GM10248 (cell line): ENCODE measurements at regions not wholly inside any gene's neighbourhood (a gene's known extent, or its start where the extent isn't known, plus 50 kb on each side); places are given as distances from the start of the nearest gene placed in this dataset.

ENCODE experiments used
- CTCF ChIA-PET: fragments of 300-600 bp; sonication (Branson Sonifier 250); formaldehyde crosslinking; extraction: SDS; loops from one replicate; lab custom pipeline; 2021; ENCODE audit warnings: antibody characterized with exemption; lab: Yijun Ruan, JAX
- POLR2A ChIA-PET: fragments of 350-650 bp; sonication (Branson Sonifier 250); formaldehyde crosslinking; extraction: SDS; loops from one replicate; lab custom pipeline; 2020; ENCODE audit warnings: antibody characterized with exemption; lab: Yijun Ruan, JAX
- DNase-seq: peaks from one replicate; pipeline ENCODE4 v3.0.0; 2012; ENCODE audit errors: extremely low spot score
- CTCF ChIP-seq: IDR thresholded peaks from 2 replicates; pipeline ENCODE4 v1.5.1; 2012; ENCODE audit warnings: mild to moderate bottlenecking, low read depth; ENCODE audit errors: extremely low read depth, missing control alignments, control extremely low read depth

DNA sequence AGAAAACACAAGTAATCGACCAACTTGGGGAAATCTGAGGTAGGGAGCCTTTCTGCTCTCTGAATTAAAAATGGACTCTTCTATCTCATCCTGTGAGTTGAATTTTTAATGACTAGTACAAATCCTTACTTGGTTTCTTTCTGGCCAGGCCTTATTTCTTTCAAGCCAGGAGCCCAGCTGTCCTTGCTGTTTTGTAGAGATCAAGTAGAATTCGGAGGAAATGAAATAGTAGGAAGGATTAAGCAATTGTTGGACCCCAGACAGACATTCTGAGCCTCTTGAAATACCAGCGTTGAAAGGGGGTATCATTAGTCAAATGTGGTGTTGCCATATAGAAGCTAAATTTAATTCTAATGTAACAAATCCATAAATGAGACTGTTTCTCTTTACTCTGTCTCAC, 53.7 kb upstream of the SMIM15 start:
- no peak for DNase-seq
- TF ChIP-seq CTCF, result no peak
- ChIA-PET CTCF (interaction anchor here (1.1 to 1.3 kb wide), 3 partner anchors 10 to 15 kb away, joined by 3 read pairs; no protein-coding TSS in a partner anchor), POLR2A (no interaction called here)

- CTCF ChIA-PET, result interaction anchor here (0.8 to 2.3 kb wide), 7 partner anchors 9 to 15 kb away, joined by 3 to 8 read pairs (median 3); no protein-coding TSS in a partner anchor
- no peak for DNase-seq
- TF ChIP-seq CTCF, result no peak
- POLR2A ChIA-PET, result no interaction called here
These were observed 54.5 kb upstream of the SMIM15 start for GRCh38 chr5:61216741-61217140.

DNA sequence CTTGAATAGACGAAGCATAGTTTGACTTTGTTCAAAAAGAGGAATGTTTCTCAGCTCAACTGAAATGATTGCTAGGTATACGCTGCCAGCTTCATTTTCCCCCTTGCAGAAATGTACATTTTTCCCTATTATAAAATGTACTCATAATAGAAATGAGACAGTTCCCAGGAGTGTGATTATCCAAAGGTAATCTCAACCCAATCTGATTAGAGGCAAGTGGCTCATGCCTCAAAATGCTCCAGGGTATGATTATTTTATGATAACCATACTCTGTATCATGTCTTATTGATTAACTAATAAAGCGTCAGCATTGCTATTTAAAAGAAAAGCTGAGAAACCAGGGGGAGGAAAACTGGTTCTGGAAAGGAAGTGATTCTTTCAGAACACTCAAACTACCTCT, 54.9 kb upstream of the SMIM15 start:
- ChIA-PET CTCF (interaction anchor here (0.8 to 2.3 kb wide), 7 partner anchors 9 to 17 kb away, joined by 3 to 8 read pairs (median 3); no protein-coding TSS in a partner anchor), POLR2A (no interaction called here)
- TF ChIP-seq CTCF, result no peak

GRCh38 chr5:61228229-61228628, 66.0 kb upstream of the SMIM15 start:
- ChIA-PET POLR2A (no interaction called here), CTCF (interaction anchor here (1.1 to 1.5 kb wide), 4 partner anchors 8 to 28 kb away, joined by 3 to 4 read pairs (median 4); no protein-coding TSS in a partner anchor)
- DNase-seq, result no peak
- TF ChIP-seq CTCF, result no peak

More for the DNA sequence above, 54.9 kb upstream of the SMIM15 start:
- DNase-seq, result no peak

DNA sequence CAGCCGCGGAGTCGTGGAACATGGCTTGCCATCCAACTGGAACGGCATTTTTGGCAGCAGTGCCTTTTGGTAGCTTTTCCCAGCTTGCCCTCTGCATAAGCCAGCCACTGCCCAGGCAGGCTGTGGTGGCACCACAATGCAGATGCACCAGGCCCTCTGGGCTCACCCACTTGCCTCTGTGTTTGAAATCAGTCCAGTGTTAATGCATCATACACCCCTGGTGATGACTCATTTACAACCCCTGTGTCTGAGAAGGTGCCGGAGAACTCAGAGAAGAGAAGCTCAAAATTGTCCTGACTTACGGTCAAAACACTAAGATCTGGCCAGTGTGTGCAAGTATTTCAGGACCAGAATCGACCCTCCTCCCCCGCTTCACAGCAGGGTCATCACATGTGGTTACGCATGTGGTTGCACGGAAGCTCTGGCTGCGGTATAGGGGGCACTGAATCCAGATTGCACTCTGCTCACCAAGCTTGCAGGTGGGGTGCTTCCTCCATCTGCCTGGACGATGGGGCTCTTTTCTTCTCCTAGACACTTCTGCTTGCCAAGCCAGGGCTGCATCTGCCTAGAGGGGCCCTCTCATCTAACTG, 66.5 kb upstream of the SMIM15 start:
- POLR2A ChIA-PET, result no interaction called here
- no peak for DNase-seq
- TF ChIP-seq CTCF, result no peak
- CTCF ChIA-PET, result interaction anchor here (0.7 to 1.5 kb wide), 8 partner anchors 9 to 530 kb away, joined by 3 to 5 read pairs (median 3); no protein-coding TSS in a partner anchor

GRCh38 chr5:61229416-61229815, 67.1 kb upstream of the SMIM15 start:
- ChIA-PET POLR2A (no interaction called here), CTCF (interaction anchor here (0.7 to 1.5 kb wide), 7 partner anchors 10 to 531 kb away, joined by 3 to 5 read pairs (median 3); no protein-coding TSS in a partner anchor)
- no peak for TF ChIP-seq CTCF
- no peak for DNase-seq
